Activated CD4-positive, alpha-beta T cell treated with anti-CD3 and anti-CD28 coated beads, Interleukin-2, Interleukin-4, amounts not matched to agents 100 ng/mL and 50 ng/mL, durations not matched to agents 16 hours and 8 hours (primary cell): ENCODE measurements at regions not wholly inside any gene's neighbourhood (a gene's known extent, or its start where the extent isn't known, plus 50 kb on each side); places are given as distances from the start of the nearest gene placed in this dataset.

ENCODE experiments used
- DNase-seq: peaks from one replicate; pipeline ENCODE4 v3.0.0-alpha.2; 2020; ENCODE audit warnings: low spot score

- no peak for DNase-seq
Observed at GRCh38 chr7:12741951-12742575, 54.6 kb downstream of the ARL4A start.

- DNase-seq, result no peak
Observed at GRCh38 chr7:12746211-12746610, 58.8 kb downstream of the ARL4A start.

DNA sequence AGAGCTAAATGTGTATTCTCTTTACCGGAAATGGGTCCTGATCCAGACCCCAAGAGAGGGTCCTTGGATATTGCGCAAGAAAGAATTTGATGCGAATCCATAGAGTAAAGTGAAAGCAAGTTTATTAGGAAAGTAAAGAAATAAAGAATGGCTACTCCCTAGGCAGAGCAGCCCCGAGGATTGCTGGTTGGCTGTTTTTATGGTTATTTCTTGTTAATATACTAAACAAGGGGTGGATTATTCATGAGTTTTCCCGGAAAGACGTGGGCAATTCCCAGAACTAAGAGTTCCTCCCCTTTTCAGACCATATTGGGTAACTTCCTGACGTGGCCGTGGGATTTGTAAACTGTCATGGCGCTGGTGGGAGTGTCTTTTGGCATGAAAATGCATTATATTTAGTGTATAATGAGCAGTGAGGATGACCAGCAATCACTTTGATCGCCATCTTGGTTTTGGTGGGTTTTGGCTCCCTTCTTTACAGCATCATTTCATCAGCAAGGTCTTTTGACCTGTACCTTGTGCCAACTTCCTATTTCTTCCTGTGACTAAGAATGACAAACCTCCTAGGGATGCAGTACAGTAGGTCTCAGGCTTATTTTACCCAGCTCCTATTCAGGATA lies 60.4 kb downstream of the ARL4A start:
- DNase-seq, result no peak

DNA sequence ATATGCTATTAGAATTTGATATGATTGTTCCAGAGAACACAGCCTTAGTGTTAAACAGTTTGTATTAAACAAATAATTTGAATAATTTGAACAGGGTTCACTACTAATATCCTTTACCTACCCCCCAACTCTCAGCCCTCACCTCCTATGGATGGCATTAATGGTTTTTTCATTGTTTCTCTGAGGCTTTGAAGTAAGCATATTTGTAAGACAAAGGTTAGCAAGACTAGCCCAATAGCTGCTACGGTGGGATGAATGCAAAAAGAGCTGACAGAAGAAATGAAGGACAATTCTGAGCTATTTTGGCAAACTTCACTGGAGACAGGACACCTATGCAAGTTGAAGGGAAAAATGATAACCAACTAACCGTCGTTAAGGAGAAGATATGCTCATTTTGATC lies 61.6 kb downstream of the ARL4A start:
- no peak for DNase-seq

GRCh38 chr7:12749746-12750145 lies 62.3 kb downstream of the ARL4A start:
- no peak for DNase-seq

- no peak for DNase-seq
Observed at GRCh38 chr7:12751764-12752163, 64.3 kb downstream of the ARL4A start.

DNA sequence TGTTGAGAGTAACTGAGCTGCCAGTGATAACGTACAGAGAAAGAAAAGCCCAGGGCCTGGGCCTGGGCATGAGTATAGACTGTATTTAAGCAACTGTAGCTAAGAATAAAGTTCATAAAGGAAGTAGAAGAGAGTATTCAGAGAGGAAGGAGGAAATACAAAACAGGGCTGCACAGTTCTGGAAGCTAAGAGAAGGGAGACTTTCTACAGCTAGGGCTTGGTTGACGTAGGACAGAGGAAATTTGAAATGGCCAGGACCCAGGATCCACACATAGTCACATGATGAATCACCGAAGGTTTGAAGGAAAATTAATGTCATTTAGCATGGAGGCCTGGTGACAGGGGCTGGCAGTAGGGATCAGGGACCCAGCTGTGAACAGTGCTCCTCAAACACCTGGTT lies 66.7 kb downstream of the ARL4A start:
- DNase-seq, result no peak

- DNase-seq, result no peak
Observed at GRCh38 chr7:12756821-12757220, 69.4 kb downstream of the ARL4A start.

DNA sequence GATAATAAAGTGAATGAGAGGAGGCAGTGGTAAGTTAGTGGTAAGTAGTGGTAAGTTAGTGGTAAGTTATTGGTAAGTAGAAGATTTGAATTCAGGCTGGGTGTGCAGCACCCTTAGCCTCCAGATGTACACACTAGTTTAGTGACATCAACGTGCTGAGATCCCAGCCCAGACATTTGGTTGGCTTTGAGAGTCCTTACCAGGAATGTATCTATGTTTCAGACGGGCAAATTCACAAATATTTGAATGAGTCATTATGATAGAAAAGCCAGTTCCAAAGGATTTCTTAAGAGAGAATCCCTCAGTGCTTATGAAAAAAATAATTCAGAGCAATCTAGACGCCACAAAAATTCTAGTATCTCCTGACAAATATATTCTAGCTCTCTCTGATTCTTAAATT lies 70.0 kb downstream of the ARL4A start:
- DNase-seq, result no peak

DNA sequence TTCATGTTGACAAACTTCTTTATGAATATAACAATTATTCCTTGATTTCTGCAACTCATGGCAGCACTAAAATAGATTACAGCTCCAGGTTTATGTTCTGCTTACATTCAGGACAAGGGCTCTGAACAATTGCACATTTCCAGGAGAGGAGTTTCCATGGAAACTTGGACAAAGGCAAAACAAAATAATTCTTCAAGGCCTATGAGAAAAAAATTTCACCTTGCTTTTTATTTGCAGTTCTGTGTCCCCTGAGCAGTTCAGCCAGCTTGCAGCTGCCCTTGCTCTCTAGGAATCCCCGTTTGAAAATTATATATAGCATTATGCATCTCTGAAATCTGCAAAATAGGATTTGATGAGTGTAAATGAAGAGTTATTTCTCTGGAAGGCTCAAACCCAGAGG lies 71.7 kb downstream of the ARL4A start:
- no peak for DNase-seq

DNA sequence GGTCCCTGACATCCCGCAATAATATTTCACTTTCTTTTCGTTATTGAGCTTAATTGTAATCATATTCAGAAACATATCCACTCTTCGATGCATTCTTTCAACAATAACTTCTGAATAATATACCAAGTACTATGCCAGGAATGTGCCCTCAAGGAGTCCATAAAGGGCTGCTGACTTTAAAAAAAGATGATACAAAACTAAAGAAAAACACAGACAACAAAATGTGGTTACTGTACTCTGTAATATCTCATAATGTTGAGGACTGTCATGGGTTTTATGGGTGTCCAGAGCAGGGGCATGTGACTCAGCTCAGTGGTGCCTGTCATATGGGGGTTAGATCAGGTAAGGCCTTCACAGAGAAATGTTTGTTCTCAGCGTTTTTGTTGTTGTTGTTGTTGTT lies 73.7 kb downstream of the ARL4A start:
- DNase-seq, result no peak

- DNase-seq, result no peak
Observed at GRCh38 chr7:12761691-12762090, 74.3 kb downstream of the ARL4A start.

GRCh38 chr7:12764458-12764891 lies 77.0 kb downstream of the ARL4A start:
- no peak for DNase-seq

DNA sequence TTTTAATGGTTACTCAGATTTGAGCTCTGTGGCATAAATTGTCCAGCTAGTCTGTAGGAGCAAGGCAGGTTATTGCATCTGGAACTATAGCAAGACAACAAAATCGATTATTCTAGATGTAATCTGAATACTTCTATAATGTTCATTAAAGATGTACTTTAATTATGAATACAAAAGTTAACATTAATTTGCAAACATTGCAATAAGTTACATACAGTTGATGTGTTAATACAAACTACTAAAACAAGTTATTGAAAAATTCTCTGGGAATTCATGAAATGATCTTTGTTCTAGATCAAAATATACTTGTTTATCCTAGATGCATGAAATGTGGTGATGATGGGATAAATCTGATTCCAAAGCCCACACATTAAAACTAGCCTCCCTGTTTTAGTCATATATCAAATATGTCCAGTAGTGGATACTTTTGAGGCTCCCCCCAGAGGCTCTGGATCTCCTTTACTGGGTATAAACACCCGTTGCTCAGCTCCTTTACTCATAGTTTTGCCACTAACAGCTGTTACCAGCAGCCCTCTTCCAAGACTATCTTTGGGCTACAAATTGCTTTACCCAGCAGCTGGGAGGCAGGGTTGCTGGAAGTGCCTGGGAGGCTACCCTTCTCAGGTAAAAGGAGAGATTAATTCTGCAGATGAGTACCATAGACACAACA lies 78.1 kb downstream of the ARL4A start:
- DNase-seq, result no peak

- no peak for DNase-seq
Observed at GRCh38 chr7:12766416-12766815, 79.0 kb downstream of the ARL4A start.

DNA sequence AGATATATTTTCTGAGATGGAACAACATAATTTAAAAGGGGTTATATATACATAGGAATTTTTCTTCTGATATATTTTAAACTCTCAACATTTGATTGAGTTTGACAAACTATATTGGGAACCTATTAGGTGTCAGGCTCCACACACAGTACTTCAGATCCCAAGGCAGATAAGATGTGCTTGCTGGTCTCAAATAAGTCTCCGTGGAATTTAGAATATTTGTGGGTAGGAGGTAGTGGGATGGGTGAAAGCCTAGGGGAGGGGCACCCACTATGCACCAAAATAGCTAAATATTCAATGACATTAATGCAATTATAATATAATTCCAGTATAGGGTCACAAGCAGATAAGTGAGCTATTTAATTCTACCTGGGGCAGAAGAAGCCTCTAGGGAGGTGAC lies 81.5 kb downstream of the ARL4A start:
- DNase-seq, result no peak

- DNase-seq, result no peak
Observed at GRCh38 chr7:12769444-12769843, 82.0 kb downstream of the ARL4A start.

DNA sequence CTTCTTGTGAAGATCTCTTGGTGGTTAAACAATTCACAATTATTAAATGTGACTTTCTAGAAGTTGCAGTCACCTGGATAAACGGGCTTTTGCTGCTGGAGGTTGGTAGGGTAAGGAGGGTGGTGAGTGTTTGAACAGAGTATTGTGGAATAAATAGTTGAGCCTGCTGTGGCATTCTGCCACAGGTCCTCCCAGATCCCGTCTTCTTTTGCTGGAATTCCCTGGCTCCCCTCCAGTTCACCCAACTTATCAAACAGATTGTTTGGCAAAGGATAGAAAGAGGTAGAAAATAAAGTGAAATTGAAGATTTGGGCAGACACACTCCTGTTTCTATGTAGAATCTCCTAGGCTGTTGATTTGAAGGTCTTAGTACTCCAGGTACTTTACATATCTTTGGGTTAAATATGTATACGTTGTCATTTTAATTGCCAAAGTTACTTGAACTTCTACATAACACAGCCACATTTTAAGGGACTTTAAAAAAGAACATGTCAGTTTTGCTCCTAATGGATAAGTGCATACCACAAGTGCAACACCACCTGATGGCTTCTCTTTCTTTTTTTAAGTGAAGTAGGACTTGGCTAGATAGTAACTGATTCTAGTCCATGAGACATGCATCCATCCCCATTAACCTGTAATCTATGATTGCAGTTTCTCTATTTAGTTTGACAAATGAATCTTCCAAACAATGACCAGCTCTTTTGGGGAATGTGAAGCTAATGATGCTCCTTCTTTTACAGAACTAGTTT lies 83.0 kb downstream of the ARL4A start:
- no peak for DNase-seq

GRCh38 chr7:12771378-12771877 lies 84.0 kb downstream of the ARL4A start:
- DNase-seq, result no peak

GRCh38 chr7:12772768-12773167 lies 85.3 kb downstream of the ARL4A start:
- no peak for DNase-seq

GRCh38 chr7:12777257-12777656 lies 89.8 kb downstream of the ARL4A start:
- no peak for DNase-seq

DNA sequence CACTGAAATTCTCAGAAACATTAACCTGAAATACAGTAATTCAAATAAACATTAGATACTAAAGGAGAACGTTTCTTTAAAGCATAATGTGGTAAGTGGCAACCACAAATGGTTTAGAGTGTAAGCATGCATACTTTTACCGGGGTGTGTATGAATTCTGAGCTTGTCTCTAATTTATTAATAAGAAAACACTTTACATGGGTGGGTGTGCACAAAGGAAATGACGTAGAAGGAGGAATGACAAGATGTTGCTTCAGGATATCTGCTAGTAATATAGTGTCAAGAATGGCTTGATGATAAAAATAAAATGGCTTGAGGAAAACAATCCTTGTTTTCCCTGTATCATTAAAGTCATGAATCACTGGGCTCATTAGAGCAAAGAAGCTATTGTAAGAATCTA lies 92.5 kb downstream of the ARL4A start:
- DNase-seq, result no peak
